Astrocyte (in vitro differentiated cells and primary cell): ENCODE measurements at regions not wholly inside any gene's neighbourhood (a gene's known extent, or its start where the extent isn't known, plus 50 kb on each side); places are given as distances from the start of the nearest gene placed in this dataset.

Experiments used
- DNase-seq: peaks from one replicate; pipeline ENCODE4 v3.0.0-alpha.2; 2010; ENCODE audit warnings: low read depth
- FAIRE-seq: peaks from 2 replicates; lab custom pipeline; 2011; peaks lifted over from hg19 to GRCh38; lab: Jason Lieb, UNC
- H2AFZ ChIP-seq: 2 replicates; pipeline ENCODE4 v1.6.0; 2012; ENCODE audit warnings: low read depth, low read length, inconsistent platforms
- H3K27ac ChIP-seq: 2 replicates; pipeline ENCODE4 v1.5.1; 2011; ENCODE audit warnings: low read depth, low read length, inconsistent platforms
- H3K27me3 ChIP-seq: 2 replicates; pipeline ENCODE4 v1.6.0; 2011; ENCODE audit warnings: low read length, inconsistent platforms; ENCODE audit not compliant: insufficient read depth
- H3K36me3 ChIP-seq: 2 replicates; pipeline ENCODE4 v1.5.1; 2011; ENCODE audit warnings: low read length, inconsistent platforms; ENCODE audit not compliant: insufficient read depth
- H3K4me1 ChIP-seq: 2 replicates; pipeline ENCODE4 v1.5.1; 2011; ENCODE audit warnings: low read length, inconsistent platforms; ENCODE audit not compliant: insufficient read depth
- H3K4me2 ChIP-seq: 2 replicates; pipeline ENCODE4 v1.6.0; 2012; ENCODE audit warnings: low read length, inconsistent platforms
- H3K4me3 ChIP-seq: 2 replicates; pipeline ENCODE4 v1.5.1; 2011; ENCODE audit warnings: low read depth, mild to moderate bottlenecking, low read length, inconsistent platforms; ENCODE audit not compliant: insufficient read depth
- H3K79me2 ChIP-seq: 2 replicates; pipeline ENCODE4 v1.6.0; 2012; ENCODE audit warnings: mild to moderate bottlenecking, low read length, inconsistent platforms; ENCODE audit not compliant: insufficient read depth
- H3K9ac ChIP-seq: 2 replicates; pipeline ENCODE4 v1.6.0; 2012; ENCODE audit warnings: mild to moderate bottlenecking, low read length, inconsistent platforms
- H3K9me3 ChIP-seq: 2 replicates; pipeline ENCODE4 v1.5.1; 2012; ENCODE audit warnings: low read depth, mild to moderate bottlenecking, low read length, inconsistent platforms; ENCODE audit not compliant: insufficient read depth
- H4K20me1 ChIP-seq: 2 replicates; pipeline ENCODE4 v1.6.0; 2012; ENCODE audit warnings: low read length, inconsistent platforms; ENCODE audit not compliant: insufficient read depth
- H3K27ac Mint-ChIP-seq: one replicate; pipeline ENCODE4 v1.8.0; 2021; ENCODE audit warnings: mild to moderate bottlenecking, mixed read lengths; ENCODE audit not compliant: unreplicated experiment
- H3K27me3 Mint-ChIP-seq: one replicate; pipeline ENCODE4 v1.8.0; 2021; ENCODE audit warnings: low read depth, mixed read lengths; ENCODE audit not compliant: unreplicated experiment
- H3K36me3 Mint-ChIP-seq: one replicate; pipeline ENCODE4 v1.8.0; 2021; ENCODE audit warnings: low read depth, mixed read lengths; ENCODE audit not compliant: unreplicated experiment
- H3K4me1 Mint-ChIP-seq: one replicate; pipeline ENCODE4 v1.8.0; 2021; ENCODE audit warnings: low read depth, mixed read lengths; ENCODE audit not compliant: unreplicated experiment
- H3K4me3 Mint-ChIP-seq: one replicate; pipeline ENCODE4 v1.8.0; 2021; ENCODE audit warnings: mild to moderate bottlenecking, moderate library complexity, mixed read lengths; ENCODE audit not compliant: unreplicated experiment
- H3K9me3 Mint-ChIP-seq: one replicate; pipeline ENCODE4 v1.8.0; 2021; ENCODE audit warnings: mild to moderate bottlenecking, mixed read lengths; ENCODE audit not compliant: unreplicated experiment
- CTCF ChIP-seq: IDR thresholded peaks from 2 replicates; pipeline ENCODE4 v1.5.1; 2011; ENCODE audit warnings: low read depth, mild to moderate bottlenecking, inconsistent platforms, low read length, moderate library complexity; ENCODE audit not compliant: insufficient read depth
- EZH2 ChIP-seq: IDR thresholded peaks from 2 replicates; pipeline ENCODE4 v1.6.1; 2012; ENCODE audit warnings: mild to moderate bottlenecking, low read length, inconsistent platforms; ENCODE audit not compliant: insufficient read depth

- Histone ChIP-seq H3K79me2 (no peaks in the 10 kb centered on the region), H3K36me3 (no peaks in the 10 kb centered on the region), H3K4me1 (no peaks in the 10 kb centered on the region), H3K9me3 (no peaks in the 10 kb centered on the region), H3K4me3 (no peak overlapping the region), H3K4me2 (no peak overlapping the region), H2AFZ (no peak overlapping the region), H4K20me1 (no peaks in the 10 kb centered on the region), H3K27me3 (no peaks in the 10 kb centered on the region), H3K27ac (no peak overlapping the region), H3K9ac (no peak overlapping the region)
- H3K4me3 Mint-ChIP-seq = no peak overlapping the region
- no peaks in the 10 kb centered on the region for H3K9me3 Mint-ChIP-seq
- no peak overlapping the region for H3K27ac Mint-ChIP-seq
- DNase-seq (no peak), FAIRE-seq (no peak)
- no peak for TF ChIP-seq CTCF
- no peak for TF ChIP-seq EZH2
- H3K4me1 Mint-ChIP-seq = no peaks in the 10 kb centered on the region
- no peaks in the 10 kb centered on the region for H3K27me3 Mint-ChIP-seq
- H3K36me3 Mint-ChIP-seq = no peaks in the 10 kb centered on the region
Measured at GRCh38 chr3:21109056-21109455, 642.0 kb downstream of the ZNF385D start.

- FAIRE-seq = no peak
- H3K4me1 ChIP-seq = no peaks in the 10 kb centered on the region
- H3K9ac ChIP-seq = no peak overlapping the region
- H4K20me1 ChIP-seq = no peaks in the 10 kb centered on the region
- no peak for DNase-seq
- H3K4me1 Mint-ChIP-seq = no peaks in the 10 kb centered on the region
- no peak overlapping the region for H3K4me2 ChIP-seq
- peaks cover 3% of the 10 kb centered on the region for H3K9me3 ChIP-seq
- no peaks in the 10 kb centered on the region for H3K27me3 Mint-ChIP-seq
- no peaks in the 10 kb centered on the region for H3K9me3 Mint-ChIP-seq
- no peaks in the 10 kb centered on the region for H3K79me2 ChIP-seq
- no peaks in the 10 kb centered on the region for H3K36me3 ChIP-seq
- no peak overlapping the region for H3K27ac Mint-ChIP-seq
- no peak overlapping the region for H3K27ac ChIP-seq
- H3K36me3 Mint-ChIP-seq = no peaks in the 10 kb centered on the region
- H3K4me3 Mint-ChIP-seq = no peak overlapping the region
- H2AFZ ChIP-seq = no peak overlapping the region
- H3K27me3 ChIP-seq = no peaks in the 10 kb centered on the region
- TF ChIP-seq CTCF (no peak), EZH2 (no peak)
- H3K4me3 ChIP-seq = no peak overlapping the region
Measured at GRCh38 chr3:21105784-21106183, 645.2 kb downstream of the ZNF385D start.

GRCh38 chr3:21100656-21101359 lies 650.2 kb downstream of the ZNF385D start:
- Histone ChIP-seq H4K20me1 (no peaks in the 10 kb centered on the region), H3K9ac (no peak overlapping the region), H3K4me1 (no peaks in the 10 kb centered on the region), H3K27ac (no peak overlapping the region), H2AFZ (no peak overlapping the region), H3K36me3 (no peaks in the 10 kb centered on the region), H3K27me3 (no peaks in the 10 kb centered on the region), H3K4me3 (no peak overlapping the region), H3K9me3 (peaks cover 5% of the 10 kb centered on the region), H3K4me2 (no peak overlapping the region), H3K79me2 (no peaks in the 10 kb centered on the region)
- DNase-seq = peak; percentile 33
- Mint-ChIP-seq H3K4me3 (no peak overlapping the region), H3K9me3 (no peaks in the 10 kb centered on the region), H3K36me3 (no peaks in the 10 kb centered on the region), H3K4me1 (no peaks in the 10 kb centered on the region), H3K27ac (no peak overlapping the region), H3K27me3 (no peaks in the 10 kb centered on the region)
- FAIRE-seq = no peak
- TF ChIP-seq EZH2 (no peak), CTCF (no peak)
